ENCODE measurements at regions not wholly inside any gene's neighbourhood (a gene's known extent, or its start where the extent isn't known, plus 50 kb on each side); places are given as distances from the start of the nearest gene placed in this dataset.

GRCh38 chr10:4265964-4266363 lies 481.0 kb upstream of the KLF6 start:
- DNase-seq (ENCODE audit: low read depth) = no peak

GRCh38 chr10:4264209-4264865 lies 479.3 kb upstream of the KLF6 start:
- no peak for DNase-seq (ENCODE audit: low read depth)

GRCh38 chr10:4263601-4263921 lies 478.6 kb upstream of the KLF6 start:
- no peak for DNase-seq (ENCODE audit: low read depth)

- DNase-seq (ENCODE audit: low read depth) = no peak
Observed at GRCh38 chr10:4262870-4263600, 478.0 kb upstream of the KLF6 start.

GRCh38 chr10:4262449-4262848 lies 477.4 kb upstream of the KLF6 start:
- no peak for DNase-seq (ENCODE audit: low read depth)

GRCh38 chr10:4260483-4261124 lies 475.6 kb upstream of the KLF6 start:
- DNase-seq (ENCODE audit: low read depth) = no peak

GRCh38 chr10:4257939-4258465 lies 473.0 kb upstream of the KLF6 start:
- DNase-seq (ENCODE audit: low read depth) = no peak

- no peak for DNase-seq (ENCODE audit: low read depth)
Observed at GRCh38 chr10:4256971-4257370, 472.0 kb upstream of the KLF6 start.

GRCh38 chr10:4255751-4256150 lies 470.7 kb upstream of the KLF6 start:
- no peak for DNase-seq (ENCODE audit: low read depth)

- peak; percentile 72 for DNase-seq (ENCODE audit: low read depth)
Observed at GRCh38 chr10:4254101-4254994, 469.3 kb upstream of the KLF6 start.

GRCh38 chr10:4252701-4253100 lies 467.7 kb upstream of the KLF6 start:
- no peak for DNase-seq (ENCODE audit: low read depth)

- DNase-seq (ENCODE audit: low read depth) = no peak
Observed at GRCh38 chr10:4250587-4250887, 465.5 kb upstream of the KLF6 start.

- DNase-seq (ENCODE audit: low read depth) = peak; percentile 67
Observed at GRCh38 chr10:4249841-4250586, 465.0 kb upstream of the KLF6 start.

GRCh38 chr10:4247379-4247778 lies 462.4 kb upstream of the KLF6 start:
- no peak for DNase-seq (ENCODE audit: low read depth)

GRCh38 chr10:4246881-4247358 lies 461.9 kb upstream of the KLF6 start:
- peak; percentile 90 for DNase-seq (ENCODE audit: low read depth)

- peak; percentile 94 for DNase-seq (ENCODE audit: low read depth)
Observed at GRCh38 chr10:4243651-4244050, 458.6 kb upstream of the KLF6 start.

GRCh38 chr10:4243169-4243568 lies 458.2 kb upstream of the KLF6 start:
- no peak for DNase-seq (ENCODE audit: low read depth)

GRCh38 chr10:4242561-4243035 lies 457.6 kb upstream of the KLF6 start:
- peak; percentile 81 for DNase-seq (ENCODE audit: low read depth)

GRCh38 chr10:4241724-4242345 lies 456.8 kb upstream of the KLF6 start:
- DNase-seq (ENCODE audit: low read depth) = peak; percentile 88

GRCh38 chr10:4240608-4241197 lies 455.7 kb upstream of the KLF6 start:
- DNase-seq (ENCODE audit: low read depth) = peak; percentile 46
